GM21360 (cell line): ENCODE measurements at regions not wholly inside any gene's neighbourhood (a gene's known extent, or its start where the extent isn't known, plus 50 kb on each side); places are given as distances from the start of the nearest gene placed in this dataset.
"Not testable (repeated sequence)": the region's sequence is repeated elsewhere in the genome, so short reads cannot be mapped to it uniquely, and the experiment has no call there.

ENCODE experiments used
- ATAC-seq: cut with Tn5 transposase; IDR thresholded peaks from one replicate; pipeline ENCODE4 v1.9.1; 2021; ENCODE audit warnings: mild to moderate bottlenecking, moderate library complexity; ENCODE audit not compliant: unreplicated experiment

- ATAC-seq, result no peak
Observed at GRCh38 chr14:40410708-40411107, 978.5 kb upstream of the FBXO33 start.

GRCh38 chr14:40402957-40403356, 970.7 kb upstream of the FBXO33 start:
- ATAC-seq, result no peak

GRCh38 chr14:40398981-40399380, 966.7 kb upstream of the FBXO33 start:
- no peak for ATAC-seq

- ATAC-seq, result no peak
Observed at GRCh38 chr14:40394634-40395340, 962.6 kb upstream of the FBXO33 start.

GRCh38 chr14:40393143-40393542, 960.9 kb upstream of the FBXO33 start:
- no peak for ATAC-seq

GRCh38 chr14:40386433-40386832, 954.2 kb upstream of the FBXO33 start:
- ATAC-seq, result no peak

GRCh38 chr14:40374221-40374620, 942.0 kb upstream of the FBXO33 start:
- ATAC-seq, result no peak

GRCh38 chr14:40371011-40371410, 938.8 kb upstream of the FBXO33 start:
- ATAC-seq, result no peak

- ATAC-seq, result no peak
Observed at GRCh38 chr14:40368314-40368713, 936.1 kb upstream of the FBXO33 start.

GRCh38 chr14:40367717-40368116, 935.5 kb upstream of the FBXO33 start:
- ATAC-seq, result no peak

GRCh38 chr14:40365305-40365704, 933.1 kb upstream of the FBXO33 start:
- ATAC-seq, result no peak

GRCh38 chr14:40362856-40363255, 930.6 kb upstream of the FBXO33 start:
- no peak for ATAC-seq

GRCh38 chr14:40354754-40355153, 922.5 kb upstream of the FBXO33 start:
- no peak for ATAC-seq

- not testable (repeated sequence) for ATAC-seq
Observed at GRCh38 chr14:40348104-40348503, 915.9 kb upstream of the FBXO33 start.

GRCh38 chr14:40347675-40348074, 915.4 kb upstream of the FBXO33 start:
- ATAC-seq, result no peak

GRCh38 chr14:40346275-40346674, 914.0 kb upstream of the FBXO33 start:
- ATAC-seq, result no peak

GRCh38 chr14:40345334-40345733, 913.1 kb upstream of the FBXO33 start:
- ATAC-seq, result no peak

- ATAC-seq, result no peak
Observed at GRCh38 chr14:40340708-40341107, 908.5 kb upstream of the FBXO33 start.

- ATAC-seq, result no peak
Observed at GRCh38 chr14:40336846-40337245, 904.6 kb upstream of the FBXO33 start.

- ATAC-seq, result not testable (repeated sequence)
Observed at GRCh38 chr14:40326519-40326918, 894.3 kb upstream of the FBXO33 start.

- no peak for ATAC-seq
Observed at GRCh38 chr14:40318211-40318719, 886.0 kb upstream of the FBXO33 start.

GRCh38 chr14:40317690-40318089, 885.5 kb upstream of the FBXO33 start:
- no peak for ATAC-seq

- ATAC-seq, result no peak
Observed at GRCh38 chr14:40312296-40312695, 880.1 kb upstream of the FBXO33 start.
